ENCODE measurements at regions not wholly inside any gene's neighbourhood (a gene's known extent, or its start where the extent isn't known, plus 50 kb on each side); places are given as distances from the start of the nearest gene placed in this dataset.

GRCh38 chr3:18648868-18649462, 223.8 kb upstream of the SATB1 start:
- TF ChIP-seq, protein P1, sequence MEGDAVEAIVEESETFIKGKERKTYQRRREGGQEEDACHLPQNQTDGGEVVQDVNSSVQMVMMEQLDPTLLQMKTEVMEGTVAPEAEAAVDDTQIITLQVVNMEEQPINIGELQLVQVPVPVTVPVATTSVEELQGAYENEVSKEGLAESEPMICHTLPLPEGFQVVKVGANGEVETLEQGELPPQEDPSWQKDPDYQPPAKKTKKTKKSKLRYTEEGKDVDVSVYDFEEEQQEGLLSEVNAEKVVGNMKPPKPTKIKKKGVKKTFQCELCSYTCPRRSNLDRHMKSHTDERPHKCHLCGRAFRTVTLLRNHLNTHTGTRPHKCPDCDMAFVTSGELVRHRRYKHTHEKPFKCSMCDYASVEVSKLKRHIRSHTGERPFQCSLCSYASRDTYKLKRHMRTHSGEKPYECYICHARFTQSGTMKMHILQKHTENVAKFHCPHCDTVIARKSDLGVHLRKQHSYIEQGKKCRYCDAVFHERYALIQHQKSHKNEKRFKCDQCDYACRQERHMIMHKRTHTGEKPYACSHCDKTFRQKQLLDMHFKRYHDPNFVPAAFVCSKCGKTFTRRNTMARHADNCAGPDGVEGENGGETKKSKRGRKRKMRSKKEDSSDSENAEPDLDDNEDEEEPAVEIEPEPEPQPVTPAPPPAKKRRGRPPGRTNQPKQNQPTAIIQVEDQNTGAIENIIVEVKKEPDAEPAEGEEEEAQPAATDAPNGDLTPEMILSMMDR (IDR thresholded peaks at IDR 0.05): no peak
- ChIA-PET POLR2A (interaction anchor here (0.6 to 1.3 kb wide), 5 partner anchors 9 to 118 kb away, joined by 3 to 6 read pairs (median 4); no protein-coding TSS in a partner anchor), CTCF (no interaction called here)
- no peaks in the 10 kb centered on the region for H3K36me3 ChIP-seq (ENCODE audit: insufficient read depth, low read length)
- H3K27me3 Mint-ChIP-seq: no peaks in the 10 kb centered on the region
- no peaks in the 10 kb centered on the region for H3K36me3 Mint-ChIP-seq (ENCODE audit: low read depth)
- intact Hi-C loops (cut with DNase I, micrococcal nuclease): no loop called here
- ATAC-seq (ENCODE audit: poor library complexity): no peak
- H3K27ac ChIP-seq (ENCODE audit: low read depth in 1 of 2, low read length in 2 of 2): no peak overlapping the region
- peaks cover 48% of the 10 kb centered on the region for H3K4me1 Mint-ChIP-seq (ENCODE audit: low read depth)
- no peak for DNase-seq
- no peaks in the 10 kb centered on the region for H3K9me3 ChIP-seq (ENCODE audit: control insufficient read depth in 1 of 2, insufficient read depth in 1 of 2, low read length in 2 of 2)
- no peak overlapping the region for H3K4me3 Mint-ChIP-seq
- no peak overlapping the region for H3K4me3 ChIP-seq (ENCODE audit: low read length)
- no peaks in the 10 kb centered on the region for H3K27me3 ChIP-seq (ENCODE audit: control insufficient read depth in 1 of 2, insufficient read depth in 2 of 2, low read length in 2 of 2)
- H3K4me1 ChIP-seq (ENCODE audit: insufficient read depth, low read length): peaks cover 18% of the 10 kb centered on the region
- H3K9me3 Mint-ChIP-seq: no peaks in the 10 kb centered on the region
- H3K27ac Mint-ChIP-seq: no peak overlapping the region

GRCh38 chr3:18648159-18648558, 223.0 kb upstream of the SATB1 start:
- CTCF ChIA-PET: no interaction called here
- DNase-seq: no peak
- Mint-ChIP-seq H3K27ac (no peak overlapping the region), H3K27me3 (no peaks in the 10 kb centered on the region), H3K9me3 (peaks cover under 1% of the 10 kb centered on the region), H3K36me3 (ENCODE audit: low read depth) (no peaks in the 10 kb centered on the region), H3K4me1 (ENCODE audit: low read depth) (peaks cover 56% of the 10 kb centered on the region), H3K4me3 (no peak overlapping the region)
- Histone ChIP-seq H3K9me3 (ENCODE audit: control insufficient read depth in 1 of 2, insufficient read depth in 1 of 2, low read length in 2 of 2) (no peaks in the 10 kb centered on the region), H3K4me3 (ENCODE audit: low read length) (no peak overlapping the region), H3K36me3 (ENCODE audit: insufficient read depth, low read length) (no peaks in the 10 kb centered on the region), H3K27me3 (ENCODE audit: control insufficient read depth in 1 of 2, insufficient read depth in 2 of 2, low read length in 2 of 2) (no peaks in the 10 kb centered on the region), H3K27ac (ENCODE audit: low read depth in 1 of 2, low read length in 2 of 2) (no peak overlapping the region), H3K4me1 (ENCODE audit: insufficient read depth, low read length) (peaks cover 24% of the 10 kb centered on the region)
- intact Hi-C loops (cut with DNase I, micrococcal nuclease): no loop called here
- POLR2A ChIA-PET: interaction anchor here (0.5 to 1.0 kb wide), 2 partner anchors 10 to 1748 kb away, joined by 3 to 4 read pairs; no protein-coding TSS in a partner anchor
- TF ChIP-seq, protein P1 (IDR thresholded peaks at IDR 0.05): no peak
- ATAC-seq (ENCODE audit: poor library complexity): no peak

- TF ChIP-seq, protein P1 (IDR thresholded peaks at IDR 0.05): no peak
Measured at GRCh38 chr3:18645619-18646018, 220.5 kb upstream of the SATB1 start.

More at GRCh38 chr3:18645619-18646018, 220.5 kb upstream of the SATB1 start:
- CTCF ChIA-PET: no interaction called here
- no peak overlapping the region for H3K27ac ChIP-seq (ENCODE audit: low read depth in 1 of 2, low read length in 2 of 2)
- no peak overlapping the region for H3K4me3 Mint-ChIP-seq
- H3K36me3 ChIP-seq (ENCODE audit: insufficient read depth, low read length): no peaks in the 10 kb centered on the region
- H3K27me3 Mint-ChIP-seq: no peaks in the 10 kb centered on the region
- H3K9me3 Mint-ChIP-seq: peaks cover 4% of the 10 kb centered on the region
- peaks cover 61% of the 10 kb centered on the region for H3K4me1 Mint-ChIP-seq (ENCODE audit: low read depth)
- intact Hi-C loops (cut with DNase I, micrococcal nuclease): no loop called here
- no peak overlapping the region for H3K27ac Mint-ChIP-seq
- no peaks in the 10 kb centered on the region for H3K27me3 ChIP-seq (ENCODE audit: control insufficient read depth in 1 of 2, insufficient read depth in 2 of 2, low read length in 2 of 2)
- no peak for DNase-seq
- no peak overlapping the region for H3K4me3 ChIP-seq (ENCODE audit: low read length)
- ATAC-seq (ENCODE audit: poor library complexity): no peak
- H3K36me3 Mint-ChIP-seq (ENCODE audit: low read depth): no peaks in the 10 kb centered on the region
- H3K4me1 ChIP-seq (ENCODE audit: insufficient read depth, low read length): peaks cover 28% of the 10 kb centered on the region
- H3K9me3 ChIP-seq (ENCODE audit: control insufficient read depth in 1 of 2, insufficient read depth in 1 of 2, low read length in 2 of 2): no peaks in the 10 kb centered on the region
- POLR2A ChIA-PET: no interaction called here

All from CD4-positive, alpha-beta T cell (primary cell).